Superior temporal gyrus (tissue), 1 donor: ENCODE measurements at regions not wholly inside any gene's neighbourhood (a gene's known extent, or its start where the extent isn't known, plus 50 kb on each side); places are given as distances from the start of the nearest gene placed in this dataset.
A peak's percentile ranks its signal among the peaks of the same experiment; 100 is the strongest.

ENCODE experiments used
- DNase-seq: peaks from one replicate; pipeline ENCODE4 v3.0.0-alpha.2; 2016; ENCODE audit errors: extremely low spot score

GRCh38 chr1:173128742-173129141 lies 78.0 kb upstream of the TNFSF18 start:
- DNase-seq, result no peak

- no peak for DNase-seq
Measured at GRCh38 chr1:173127369-173128307, 76.9 kb upstream of the TNFSF18 start.

GRCh38 chr1:173126421-173126820 lies 75.7 kb upstream of the TNFSF18 start:
- no peak for DNase-seq

DNA sequence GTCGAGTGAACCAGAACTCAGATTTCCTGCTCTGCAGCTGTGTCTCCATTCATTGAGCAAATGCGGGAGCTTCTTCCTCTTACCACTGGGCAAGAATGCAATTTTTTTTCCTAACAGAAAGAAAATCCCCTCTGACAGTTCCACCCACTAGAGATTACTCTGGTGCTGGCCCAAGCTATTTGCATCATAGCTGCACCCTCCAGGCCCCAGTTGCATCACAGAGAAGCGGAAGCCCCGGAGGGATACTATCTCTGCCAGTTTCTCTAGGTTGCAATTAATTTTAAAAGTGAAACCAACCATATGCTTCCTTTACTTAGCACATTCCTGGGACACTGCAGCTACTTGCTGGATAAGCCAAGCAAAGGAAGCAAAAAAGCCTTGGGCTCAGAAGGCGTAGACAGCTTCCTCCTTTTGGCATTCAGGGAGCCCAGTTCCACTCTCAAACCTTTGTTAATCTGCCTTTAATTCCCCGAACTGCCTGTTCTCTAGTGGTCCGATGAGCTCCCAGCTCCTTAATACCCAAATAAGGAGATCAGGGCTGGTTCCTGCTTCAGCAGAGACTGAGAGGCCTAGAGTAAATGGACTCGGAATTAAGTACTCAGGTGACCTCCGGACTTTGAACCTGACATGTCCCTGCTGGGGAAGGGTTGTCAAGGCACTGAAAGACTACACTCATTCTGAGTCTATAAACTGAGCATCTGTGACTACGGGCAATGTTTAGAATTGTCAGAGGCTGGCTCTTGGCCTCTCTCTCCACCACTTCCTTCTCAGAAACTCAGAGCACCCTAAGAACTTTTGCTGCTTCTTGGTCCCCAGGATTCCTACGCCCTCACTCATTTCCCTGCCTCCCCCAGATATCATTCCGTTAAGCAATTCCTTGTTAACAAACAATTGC lies 72.5 kb upstream of the TNFSF18 start:
- DNase-seq, result peak; percentile 50

- no peak for DNase-seq
Measured at GRCh38 chr1:173122344-173122935, 71.7 kb upstream of the TNFSF18 start.

GRCh38 chr1:173118404-173118803 lies 67.7 kb upstream of the TNFSF18 start:
- no peak for DNase-seq

DNA sequence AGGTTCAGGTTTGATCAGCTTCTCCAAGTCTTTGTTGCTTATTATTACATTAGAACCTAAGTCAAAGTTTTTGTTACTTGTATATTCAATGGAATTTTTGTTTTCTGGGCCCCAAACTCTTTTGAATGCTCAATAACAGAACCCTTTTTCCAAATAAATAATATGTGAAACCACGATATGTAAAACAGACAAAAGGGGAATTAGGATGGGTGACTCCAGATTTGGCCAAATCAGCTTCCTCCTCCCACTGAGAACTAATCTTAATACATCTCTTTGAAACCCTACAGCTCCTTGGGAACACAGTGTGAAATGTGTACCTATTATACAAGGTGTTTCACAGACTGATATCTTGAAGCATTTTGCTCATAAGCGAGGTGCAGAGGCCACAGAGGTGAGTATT lies 67.0 kb upstream of the TNFSF18 start:
- no peak for DNase-seq

DNA sequence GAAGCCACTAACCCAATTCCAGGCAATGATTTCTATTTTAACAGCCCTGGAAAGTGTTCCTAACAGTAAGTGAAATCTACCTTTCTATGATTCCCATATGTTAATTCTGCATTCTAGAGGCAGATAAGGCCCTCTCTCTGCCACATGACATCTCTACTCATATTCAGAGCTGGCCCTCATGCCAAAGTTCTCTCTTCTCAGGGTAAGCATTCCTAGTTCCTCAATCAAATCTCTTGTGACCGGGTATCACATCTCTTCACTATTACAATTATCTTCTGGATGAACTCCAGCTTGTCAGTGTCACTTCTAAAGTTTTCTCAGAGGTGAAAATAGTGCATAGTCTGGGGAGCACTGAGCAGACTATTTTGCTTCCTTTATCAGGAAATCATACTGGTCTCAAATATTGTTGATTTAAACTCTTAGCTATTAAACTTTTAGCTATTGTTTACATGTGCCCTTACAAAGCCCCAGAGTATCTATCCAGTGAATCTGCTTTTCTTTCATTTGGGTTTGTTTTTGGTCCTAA lies 66.4 kb upstream of the TNFSF18 start:
- no peak for DNase-seq

GRCh38 chr1:173114346-173114745 lies 63.6 kb upstream of the TNFSF18 start:
- no peak for DNase-seq

DNA sequence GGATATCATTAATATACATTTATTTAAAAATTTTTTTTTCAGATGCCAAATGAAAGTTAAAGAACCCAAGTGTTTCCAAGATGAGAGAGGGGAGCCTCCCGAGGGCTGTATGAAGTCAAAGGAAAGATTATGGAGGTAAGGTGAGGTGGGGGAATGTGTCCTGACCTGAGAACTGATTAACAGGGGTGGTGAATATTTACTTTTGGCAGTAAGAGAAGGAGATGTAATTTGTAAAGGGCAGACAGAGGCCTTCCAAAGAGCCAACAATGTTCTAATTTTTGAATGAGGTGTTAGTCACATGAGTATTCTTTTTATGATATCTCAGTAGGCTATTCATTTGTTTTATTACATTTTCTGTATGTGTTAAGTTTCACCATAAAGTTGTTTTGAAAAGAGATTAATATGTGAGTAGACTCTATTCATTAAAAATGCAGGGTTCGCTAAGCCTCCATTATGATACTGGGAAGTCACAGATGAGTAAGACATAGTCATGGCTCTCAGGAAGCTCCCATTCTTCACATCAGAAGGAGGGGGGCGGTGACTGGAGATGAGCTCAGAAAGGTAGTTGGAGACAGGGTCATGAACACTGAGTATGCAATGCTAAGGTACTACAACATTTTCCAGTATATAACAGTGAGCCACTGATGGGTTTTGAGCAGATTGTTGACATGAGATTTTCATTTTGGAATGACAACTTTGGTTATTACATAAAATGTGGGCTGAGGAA lies 62.4 kb upstream of the TNFSF18 start:
- DNase-seq, result no peak

DNA sequence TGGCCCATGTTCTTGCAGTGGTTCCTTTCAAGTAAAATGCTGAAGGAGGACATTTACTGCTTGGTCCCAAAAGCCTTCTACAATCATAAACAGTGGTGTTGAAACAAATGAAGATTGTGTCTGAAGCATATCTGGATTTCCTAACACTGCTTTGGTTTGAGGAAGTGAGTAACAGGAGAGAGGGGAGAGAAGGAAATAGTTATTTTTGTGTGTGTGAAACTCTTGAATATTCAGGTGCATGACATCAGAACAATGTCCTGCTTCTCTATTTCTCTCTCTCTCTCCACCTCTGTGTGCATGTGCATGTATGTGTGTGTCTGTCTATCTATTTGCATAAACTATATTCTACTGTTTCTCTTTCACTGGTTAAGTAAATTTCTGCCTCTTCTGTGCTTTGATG lies 61.4 kb upstream of the TNFSF18 start:
- no peak for DNase-seq

DNA sequence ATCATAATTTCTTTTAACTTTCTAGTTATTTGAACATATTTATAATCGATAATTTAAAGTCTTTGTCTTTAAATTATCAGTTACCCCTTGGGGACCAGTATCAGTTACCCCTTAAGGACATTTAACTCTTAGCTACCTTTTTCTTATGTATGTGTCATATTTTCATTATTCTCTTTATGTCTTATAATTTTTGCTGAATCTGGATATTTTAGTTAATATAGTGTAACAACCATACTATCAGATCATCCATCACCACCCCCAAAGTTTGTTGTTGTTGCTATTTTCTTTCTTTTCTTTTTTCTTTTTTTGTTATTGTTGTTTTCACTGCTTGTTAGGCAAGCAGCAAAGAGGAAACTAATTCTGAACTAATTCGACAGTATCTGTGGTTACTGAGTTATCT lies 57.0 kb upstream of the TNFSF18 start:
- DNase-seq, result no peak

GRCh38 chr1:173103006-173103405 lies 52.3 kb upstream of the TNFSF18 start:
- DNase-seq, result no peak

DNA sequence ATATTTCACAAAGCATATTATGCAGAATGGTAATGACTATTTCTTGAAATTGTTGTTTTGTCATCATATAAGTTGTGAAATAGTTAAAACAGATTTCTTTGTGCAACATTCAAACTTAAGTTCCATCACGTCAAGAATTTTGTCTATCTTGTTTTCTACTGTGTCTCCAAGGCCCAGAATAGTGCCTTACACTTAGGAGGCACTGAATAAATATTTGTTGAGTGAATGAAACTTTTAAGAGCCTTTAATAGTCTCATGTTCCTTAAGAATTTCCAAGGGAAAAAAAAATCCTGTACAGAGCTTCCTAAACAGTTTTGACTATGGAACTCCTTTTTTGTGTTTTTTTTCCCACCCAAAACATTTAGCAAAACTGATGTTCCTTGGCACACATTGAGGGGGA lies 50.8 kb upstream of the TNFSF18 start:
- DNase-seq, result no peak

DNA sequence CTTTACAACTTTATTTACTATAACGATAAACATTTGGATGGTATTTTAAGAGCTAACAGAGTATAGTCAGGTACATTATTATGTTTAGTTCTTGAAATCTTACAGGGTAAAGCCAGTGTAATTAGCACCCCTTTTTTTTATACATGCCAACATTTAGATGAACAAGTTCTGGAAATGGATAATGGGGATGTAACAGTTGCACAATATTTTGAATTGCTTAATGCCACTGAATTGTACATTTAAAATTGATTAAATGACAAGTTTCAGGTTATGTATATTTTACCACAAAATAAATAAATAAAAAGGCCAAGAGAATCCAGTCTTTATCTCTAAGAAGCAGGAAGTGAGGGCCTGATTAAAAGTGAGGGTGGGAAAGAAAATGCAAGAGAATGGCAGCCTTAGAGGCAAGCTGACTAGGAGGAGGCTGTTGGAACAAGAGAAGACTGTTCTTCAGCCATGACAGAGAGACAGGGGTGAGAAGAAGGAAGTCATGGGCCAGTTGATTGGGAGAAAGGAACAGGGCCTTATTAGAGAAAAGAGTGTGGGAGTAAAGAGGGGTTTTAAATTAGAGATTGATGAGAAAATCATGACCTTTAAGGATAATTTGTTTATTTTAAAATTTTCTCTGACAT lies 49.9 kb upstream of the TNFSF18 start:
- DNase-seq, result no peak
